ENCODE measurements at regions not wholly inside any gene's neighbourhood (a gene's known extent, or its start where the extent isn't known, plus 50 kb on each side); places are given as distances from the start of the nearest gene placed in this dataset.

DNA sequence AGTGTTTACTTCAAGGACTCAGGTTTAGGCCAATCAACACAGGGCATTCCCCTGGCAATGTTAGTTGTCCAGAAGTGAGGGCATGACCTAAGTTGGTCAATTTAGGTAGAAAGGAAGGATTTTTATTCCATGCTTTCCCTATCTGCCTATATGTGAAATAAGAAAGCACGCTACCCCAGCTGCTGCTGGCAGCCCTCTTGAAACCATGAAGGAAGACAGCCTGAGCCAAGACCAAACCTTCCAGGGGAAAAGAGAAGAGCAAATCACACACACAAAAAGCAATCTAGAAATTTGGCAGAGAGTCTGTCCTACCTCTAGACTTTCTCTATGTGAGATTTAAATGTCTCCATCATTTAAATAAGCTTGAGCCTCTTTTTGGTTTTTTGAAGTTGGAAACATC, 387.6 kb downstream of the TNS1 start:
- TF ChIP-seq, protein P1, sequence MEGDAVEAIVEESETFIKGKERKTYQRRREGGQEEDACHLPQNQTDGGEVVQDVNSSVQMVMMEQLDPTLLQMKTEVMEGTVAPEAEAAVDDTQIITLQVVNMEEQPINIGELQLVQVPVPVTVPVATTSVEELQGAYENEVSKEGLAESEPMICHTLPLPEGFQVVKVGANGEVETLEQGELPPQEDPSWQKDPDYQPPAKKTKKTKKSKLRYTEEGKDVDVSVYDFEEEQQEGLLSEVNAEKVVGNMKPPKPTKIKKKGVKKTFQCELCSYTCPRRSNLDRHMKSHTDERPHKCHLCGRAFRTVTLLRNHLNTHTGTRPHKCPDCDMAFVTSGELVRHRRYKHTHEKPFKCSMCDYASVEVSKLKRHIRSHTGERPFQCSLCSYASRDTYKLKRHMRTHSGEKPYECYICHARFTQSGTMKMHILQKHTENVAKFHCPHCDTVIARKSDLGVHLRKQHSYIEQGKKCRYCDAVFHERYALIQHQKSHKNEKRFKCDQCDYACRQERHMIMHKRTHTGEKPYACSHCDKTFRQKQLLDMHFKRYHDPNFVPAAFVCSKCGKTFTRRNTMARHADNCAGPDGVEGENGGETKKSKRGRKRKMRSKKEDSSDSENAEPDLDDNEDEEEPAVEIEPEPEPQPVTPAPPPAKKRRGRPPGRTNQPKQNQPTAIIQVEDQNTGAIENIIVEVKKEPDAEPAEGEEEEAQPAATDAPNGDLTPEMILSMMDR (IDR thresholded peaks at IDR 0.05): no peak
- TF ChIP-seq, protein P2, sequence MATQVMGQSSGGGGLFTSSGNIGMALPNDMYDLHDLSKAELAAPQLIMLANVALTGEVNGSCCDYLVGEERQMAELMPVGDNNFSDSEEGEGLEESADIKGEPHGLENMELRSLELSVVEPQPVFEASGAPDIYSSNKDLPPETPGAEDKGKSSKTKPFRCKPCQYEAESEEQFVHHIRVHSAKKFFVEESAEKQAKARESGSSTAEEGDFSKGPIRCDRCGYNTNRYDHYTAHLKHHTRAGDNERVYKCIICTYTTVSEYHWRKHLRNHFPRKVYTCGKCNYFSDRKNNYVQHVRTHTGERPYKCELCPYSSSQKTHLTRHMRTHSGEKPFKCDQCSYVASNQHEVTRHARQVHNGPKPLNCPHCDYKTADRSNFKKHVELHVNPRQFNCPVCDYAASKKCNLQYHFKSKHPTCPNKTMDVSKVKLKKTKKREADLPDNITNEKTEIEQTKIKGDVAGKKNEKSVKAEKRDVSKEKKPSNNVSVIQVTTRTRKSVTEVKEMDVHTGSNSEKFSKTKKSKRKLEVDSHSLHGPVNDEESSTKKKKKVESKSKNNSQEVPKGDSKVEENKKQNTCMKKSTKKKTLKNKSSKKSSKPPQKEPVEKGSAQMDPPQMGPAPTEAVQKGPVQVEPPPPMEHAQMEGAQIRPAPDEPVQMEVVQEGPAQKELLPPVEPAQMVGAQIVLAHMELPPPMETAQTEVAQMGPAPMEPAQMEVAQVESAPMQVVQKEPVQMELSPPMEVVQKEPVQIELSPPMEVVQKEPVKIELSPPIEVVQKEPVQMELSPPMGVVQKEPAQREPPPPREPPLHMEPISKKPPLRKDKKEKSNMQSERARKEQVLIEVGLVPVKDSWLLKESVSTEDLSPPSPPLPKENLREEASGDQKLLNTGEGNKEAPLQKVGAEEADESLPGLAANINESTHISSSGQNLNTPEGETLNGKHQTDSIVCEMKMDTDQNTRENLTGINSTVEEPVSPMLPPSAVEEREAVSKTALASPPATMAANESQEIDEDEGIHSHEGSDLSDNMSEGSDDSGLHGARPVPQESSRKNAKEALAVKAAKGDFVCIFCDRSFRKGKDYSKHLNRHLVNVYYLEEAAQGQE (IDR thresholded peaks at IDR 0.05; ENCODE audit: insufficient read depth in 1 of 2, low read depth in 2 of 2, low read length in 1 of 2): no peak
- TF ChIP-seq POLR2AphosphoS5 (IDR thresholded peaks at IDR 0.05; ENCODE audit: low read depth, low read length): no peak

Measured in Panc1 (cell line).